ENCODE measurements at regions not wholly inside any gene's neighbourhood (a gene's known extent, or its start where the extent isn't known, plus 50 kb on each side); places are given as distances from the start of the nearest gene placed in this dataset.

GRCh38 chr13:76387566-76387965 is 498.6 kb downstream of the KCTD12 start:
- TF ChIP-seq CTCF (IDR thresholded peaks at IDR 0.05; ENCODE audit: insufficient read depth, low read length, missing control alignments): no peak
- CTCF ChIA-PET: no interaction called here
- no peak for DNase-seq (ENCODE audit: low read depth, low spot score)
- POLR2A ChIA-PET: no interaction called here
- no peak overlapping the region for H3K4me3 ChIP-seq (ENCODE audit: low read depth, low read length)

GRCh38 chr13:76386321-76386720 is 499.9 kb downstream of the KCTD12 start:
- CTCF ChIA-PET: no interaction called here
- no peak overlapping the region for H3K4me3 ChIP-seq (ENCODE audit: low read depth, low read length)
- POLR2A ChIA-PET: no interaction called here
- no peak for DNase-seq (ENCODE audit: low read depth, low spot score)
- TF ChIP-seq CTCF (IDR thresholded peaks at IDR 0.05; ENCODE audit: insufficient read depth, low read length, missing control alignments): no peak

GRCh38 chr13:76385586-76385985 is 500.6 kb downstream of the KCTD12 start:
- ChIA-PET CTCF (interaction anchor here (0.8 kb wide), 1 partner anchor 88 kb away, joined by 4 read pairs; no protein-coding TSS in a partner anchor), POLR2A (no interaction called here)
- no peak for DNase-seq (ENCODE audit: low read depth, low spot score)
- no peak overlapping the region for H3K4me3 ChIP-seq (ENCODE audit: low read depth, low read length)
- TF ChIP-seq CTCF (IDR thresholded peaks at IDR 0.05; ENCODE audit: insufficient read depth, low read length, missing control alignments): no peak

- no peak overlapping the region for H3K4me3 ChIP-seq (ENCODE audit: low read depth, low read length)
- no peak for TF ChIP-seq CTCF (IDR thresholded peaks at IDR 0.05; ENCODE audit: insufficient read depth, low read length, missing control alignments)
- DNase-seq (ENCODE audit: low read depth, low spot score): peak; percentile 12
- POLR2A ChIA-PET: no interaction called here
- CTCF ChIA-PET: no interaction called here
Observed at GRCh38 chr13:76383676-76384461, 502.3 kb downstream of the KCTD12 start.

- no peak for TF ChIP-seq CTCF (IDR thresholded peaks at IDR 0.05; ENCODE audit: insufficient read depth, low read length, missing control alignments)
- ChIA-PET POLR2A (no interaction called here), CTCF (no interaction called here)
- DNase-seq (ENCODE audit: low read depth, low spot score): no peak
- no peak overlapping the region for H3K4me3 ChIP-seq (ENCODE audit: low read depth, low read length)
Observed at GRCh38 chr13:76380446-76381065, 505.6 kb downstream of the KCTD12 start.

- DNase-seq (ENCODE audit: low read depth, low spot score): no peak
- CTCF ChIA-PET: no interaction called here
- POLR2A ChIA-PET: no interaction called here
- no peak for TF ChIP-seq CTCF (IDR thresholded peaks at IDR 0.05; ENCODE audit: insufficient read depth, low read length, missing control alignments)
- no peak overlapping the region for H3K4me3 ChIP-seq (ENCODE audit: low read depth, low read length)
Observed at GRCh38 chr13:76379341-76380105, 506.7 kb downstream of the KCTD12 start.

Measured in AG04449 (cell line).